ENCODE measurements at regions not wholly inside any gene's neighbourhood (a gene's known extent, or its start where the extent isn't known, plus 50 kb on each side); places are given as distances from the start of the nearest gene placed in this dataset.
"Not testable (repeated sequence)": the region's sequence is repeated elsewhere in the genome, so short reads cannot be mapped to it uniquely, and the experiment has no call there.

DNA sequence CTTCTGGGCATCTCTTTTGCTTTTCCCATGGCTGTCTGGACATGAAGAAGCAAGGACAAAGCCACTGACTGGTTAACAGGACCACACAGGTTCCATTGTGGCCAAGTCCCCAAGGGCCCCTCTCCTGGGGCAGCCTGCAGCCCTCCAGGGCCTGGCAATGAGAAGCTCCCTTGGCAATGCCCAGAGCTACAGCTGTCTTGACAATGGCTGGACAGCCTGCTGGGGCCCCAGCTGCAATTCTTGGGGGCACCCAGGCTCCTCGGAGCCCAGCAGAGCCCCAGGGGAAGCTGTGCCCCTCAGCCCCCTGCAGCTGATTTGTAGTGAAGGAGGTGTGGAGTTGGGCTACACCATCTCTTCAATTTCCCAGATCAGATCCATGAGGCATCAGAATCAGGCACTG lies 384.9 kb upstream of the PODXL start:
- TF ChIP-seq, protein P1, sequence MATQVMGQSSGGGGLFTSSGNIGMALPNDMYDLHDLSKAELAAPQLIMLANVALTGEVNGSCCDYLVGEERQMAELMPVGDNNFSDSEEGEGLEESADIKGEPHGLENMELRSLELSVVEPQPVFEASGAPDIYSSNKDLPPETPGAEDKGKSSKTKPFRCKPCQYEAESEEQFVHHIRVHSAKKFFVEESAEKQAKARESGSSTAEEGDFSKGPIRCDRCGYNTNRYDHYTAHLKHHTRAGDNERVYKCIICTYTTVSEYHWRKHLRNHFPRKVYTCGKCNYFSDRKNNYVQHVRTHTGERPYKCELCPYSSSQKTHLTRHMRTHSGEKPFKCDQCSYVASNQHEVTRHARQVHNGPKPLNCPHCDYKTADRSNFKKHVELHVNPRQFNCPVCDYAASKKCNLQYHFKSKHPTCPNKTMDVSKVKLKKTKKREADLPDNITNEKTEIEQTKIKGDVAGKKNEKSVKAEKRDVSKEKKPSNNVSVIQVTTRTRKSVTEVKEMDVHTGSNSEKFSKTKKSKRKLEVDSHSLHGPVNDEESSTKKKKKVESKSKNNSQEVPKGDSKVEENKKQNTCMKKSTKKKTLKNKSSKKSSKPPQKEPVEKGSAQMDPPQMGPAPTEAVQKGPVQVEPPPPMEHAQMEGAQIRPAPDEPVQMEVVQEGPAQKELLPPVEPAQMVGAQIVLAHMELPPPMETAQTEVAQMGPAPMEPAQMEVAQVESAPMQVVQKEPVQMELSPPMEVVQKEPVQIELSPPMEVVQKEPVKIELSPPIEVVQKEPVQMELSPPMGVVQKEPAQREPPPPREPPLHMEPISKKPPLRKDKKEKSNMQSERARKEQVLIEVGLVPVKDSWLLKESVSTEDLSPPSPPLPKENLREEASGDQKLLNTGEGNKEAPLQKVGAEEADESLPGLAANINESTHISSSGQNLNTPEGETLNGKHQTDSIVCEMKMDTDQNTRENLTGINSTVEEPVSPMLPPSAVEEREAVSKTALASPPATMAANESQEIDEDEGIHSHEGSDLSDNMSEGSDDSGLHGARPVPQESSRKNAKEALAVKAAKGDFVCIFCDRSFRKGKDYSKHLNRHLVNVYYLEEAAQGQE (IDR thresholded peaks at IDR 0.05; ENCODE audit: insufficient replicate concordance, low read depth) = no peak
- TF ChIP-seq SPI1 (IDR thresholded peaks at IDR 0.05; ENCODE audit: borderline replicate concordance, low read depth) = no peak
- no peak for TF ChIP-seq GABPA (IDR thresholded peaks at IDR 0.05; ENCODE audit: low read depth)
- TF ChIP-seq POLR2AphosphoS5 (IDR thresholded peaks at IDR 0.05; ENCODE audit: low read depth) = no peak
- TF ChIP-seq, protein P2, sequence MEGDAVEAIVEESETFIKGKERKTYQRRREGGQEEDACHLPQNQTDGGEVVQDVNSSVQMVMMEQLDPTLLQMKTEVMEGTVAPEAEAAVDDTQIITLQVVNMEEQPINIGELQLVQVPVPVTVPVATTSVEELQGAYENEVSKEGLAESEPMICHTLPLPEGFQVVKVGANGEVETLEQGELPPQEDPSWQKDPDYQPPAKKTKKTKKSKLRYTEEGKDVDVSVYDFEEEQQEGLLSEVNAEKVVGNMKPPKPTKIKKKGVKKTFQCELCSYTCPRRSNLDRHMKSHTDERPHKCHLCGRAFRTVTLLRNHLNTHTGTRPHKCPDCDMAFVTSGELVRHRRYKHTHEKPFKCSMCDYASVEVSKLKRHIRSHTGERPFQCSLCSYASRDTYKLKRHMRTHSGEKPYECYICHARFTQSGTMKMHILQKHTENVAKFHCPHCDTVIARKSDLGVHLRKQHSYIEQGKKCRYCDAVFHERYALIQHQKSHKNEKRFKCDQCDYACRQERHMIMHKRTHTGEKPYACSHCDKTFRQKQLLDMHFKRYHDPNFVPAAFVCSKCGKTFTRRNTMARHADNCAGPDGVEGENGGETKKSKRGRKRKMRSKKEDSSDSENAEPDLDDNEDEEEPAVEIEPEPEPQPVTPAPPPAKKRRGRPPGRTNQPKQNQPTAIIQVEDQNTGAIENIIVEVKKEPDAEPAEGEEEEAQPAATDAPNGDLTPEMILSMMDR (IDR thresholded peaks at IDR 0.05; ENCODE audit: insufficient read depth, low read length) = no peak
- H3K27me3 ChIP-seq (ENCODE audit: insufficient read depth, poor library complexity, severe bottlenecking) = no peaks in the 10 kb centered on the region
- DNase-seq (ENCODE audit: low read depth in 1 of 2, low spot score in 1 of 2) = no peak
- no peak overlapping the region for H3K27ac ChIP-seq (replicated peaks)
- no peak overlapping the region for H3K4me3 ChIP-seq (replicated peaks; ENCODE audit: insufficient read depth, low read length)

DNA sequence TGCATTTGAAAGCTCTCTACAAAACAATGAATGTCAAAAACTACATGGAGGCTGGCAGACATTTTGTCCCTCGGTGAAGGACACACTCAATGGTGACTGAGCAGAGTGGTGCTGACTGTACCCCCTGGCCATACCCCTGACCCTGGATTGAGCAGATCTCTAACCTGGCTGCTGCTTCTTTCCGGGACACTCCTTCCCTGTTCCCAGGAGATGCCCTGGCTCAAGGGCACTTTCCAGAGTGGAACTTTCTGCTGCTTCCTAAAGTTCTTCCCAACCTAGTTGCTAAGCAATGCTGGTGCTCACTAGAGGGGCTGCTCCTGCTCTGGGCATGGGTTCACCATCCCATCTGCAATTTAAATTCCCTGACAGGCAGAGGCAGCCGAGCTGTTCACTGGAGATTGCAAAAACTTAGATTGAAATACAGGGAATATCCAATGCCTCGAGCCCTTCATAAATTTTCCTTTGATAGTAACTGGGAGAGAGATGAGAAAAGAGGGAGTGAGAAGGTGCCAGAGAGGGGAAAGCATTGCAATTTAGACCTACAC lies 384.3 kb upstream of the PODXL start:
- no peak overlapping the region for H3K27ac ChIP-seq (replicated peaks)
- H3K4me3 ChIP-seq (replicated peaks; ENCODE audit: insufficient read depth, low read length) = no peak overlapping the region
- DNase-seq (ENCODE audit: low read depth in 1 of 2, low spot score in 1 of 2) = no peak
- H3K27me3 ChIP-seq (ENCODE audit: insufficient read depth, poor library complexity, severe bottlenecking) = no peaks in the 10 kb centered on the region
- TF ChIP-seq, protein P1 (IDR thresholded peaks at IDR 0.05; ENCODE audit: insufficient replicate concordance, low read depth) = no peak
- no peak for TF ChIP-seq POLR2AphosphoS5 (IDR thresholded peaks at IDR 0.05; ENCODE audit: low read depth)
- no peak for TF ChIP-seq SPI1 (IDR thresholded peaks at IDR 0.05; ENCODE audit: borderline replicate concordance, low read depth)
- TF ChIP-seq, protein P2 (IDR thresholded peaks at IDR 0.05; ENCODE audit: insufficient read depth, low read length) = no peak
- TF ChIP-seq GABPA (IDR thresholded peaks at IDR 0.05; ENCODE audit: low read depth) = no peak

DNA sequence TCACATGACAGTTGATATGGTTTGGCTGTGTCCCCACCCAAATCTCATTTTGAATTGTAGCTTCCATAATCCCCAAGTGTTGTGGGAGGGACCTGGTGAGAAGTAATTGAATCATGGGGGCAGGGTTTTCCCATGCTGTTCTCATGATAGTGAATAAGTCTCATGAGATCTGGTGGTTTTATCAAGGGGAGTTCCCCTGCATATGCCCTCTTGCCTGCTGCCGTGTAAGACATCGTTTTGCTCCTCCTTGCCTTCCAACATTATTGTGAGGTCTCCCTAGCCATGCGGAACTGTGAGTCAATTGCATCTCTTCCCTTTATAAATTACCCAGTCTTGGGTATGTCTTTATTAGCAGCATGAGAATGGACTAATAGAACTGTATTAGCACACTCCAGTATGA lies 382.4 kb upstream of the PODXL start:
- H3K4me3 ChIP-seq (replicated peaks; ENCODE audit: insufficient read depth, low read length); DNase-seq (ENCODE audit: low read depth in 1 of 2, low spot score in 1 of 2): not testable (repeated sequence)

DNA sequence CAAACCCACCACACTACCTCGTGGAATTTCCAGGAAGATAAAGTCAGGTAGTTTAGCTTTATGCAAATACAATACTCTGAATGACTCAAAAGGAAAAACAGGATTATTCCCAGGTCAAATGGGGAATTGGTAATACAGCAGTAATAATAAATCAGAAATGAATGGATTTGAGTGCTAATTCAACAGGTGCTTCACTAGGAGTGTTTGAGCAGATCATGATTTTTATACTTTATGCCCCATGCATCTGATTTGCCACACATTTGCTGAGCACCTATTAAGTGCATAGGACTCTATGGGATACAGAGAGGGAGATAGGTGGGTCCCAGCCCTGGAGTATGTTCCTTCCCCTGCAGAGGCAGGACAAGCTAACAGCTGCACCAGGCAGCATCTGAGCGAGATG lies 381.4 kb upstream of the PODXL start:
- Histone ChIP-seq H3K27me3 (ENCODE audit: insufficient read depth, poor library complexity, severe bottlenecking) (no peaks in the 10 kb centered on the region), H3K27ac (replicated peaks) (no peak overlapping the region), H3K4me3 (replicated peaks; ENCODE audit: insufficient read depth, low read length) (no peak overlapping the region)
- TF ChIP-seq, protein P1 (IDR thresholded peaks at IDR 0.05; ENCODE audit: insufficient replicate concordance, low read depth) = no peak
- TF ChIP-seq POLR2AphosphoS5 (IDR thresholded peaks at IDR 0.05; ENCODE audit: low read depth) = no peak
- no peak for TF ChIP-seq SPI1 (IDR thresholded peaks at IDR 0.05; ENCODE audit: borderline replicate concordance, low read depth)
- TF ChIP-seq, protein P2 (IDR thresholded peaks at IDR 0.05; ENCODE audit: insufficient read depth, low read length) = no peak
- no peak for TF ChIP-seq GABPA (IDR thresholded peaks at IDR 0.05; ENCODE audit: low read depth)
- no peak for DNase-seq (ENCODE audit: low read depth in 1 of 2, low spot score in 1 of 2)

More for the DNA sequence above, 382.4 kb upstream of the PODXL start:
- H3K27ac ChIP-seq (replicated peaks); H3K27me3 ChIP-seq (ENCODE audit: insufficient read depth, poor library complexity, severe bottlenecking): not testable (repeated sequence)
